ENCODE measurements at regions not wholly inside any gene's neighbourhood (a gene's known extent, or its start where the extent isn't known, plus 50 kb on each side); places are given as distances from the start of the nearest gene placed in this dataset.
A peak's percentile ranks its signal among the peaks of the same experiment; 100 is the strongest.
"Not testable (repeated sequence)": the region's sequence is repeated elsewhere in the genome, so short reads cannot be mapped to it uniquely, and the experiment has no call there.

DNA sequence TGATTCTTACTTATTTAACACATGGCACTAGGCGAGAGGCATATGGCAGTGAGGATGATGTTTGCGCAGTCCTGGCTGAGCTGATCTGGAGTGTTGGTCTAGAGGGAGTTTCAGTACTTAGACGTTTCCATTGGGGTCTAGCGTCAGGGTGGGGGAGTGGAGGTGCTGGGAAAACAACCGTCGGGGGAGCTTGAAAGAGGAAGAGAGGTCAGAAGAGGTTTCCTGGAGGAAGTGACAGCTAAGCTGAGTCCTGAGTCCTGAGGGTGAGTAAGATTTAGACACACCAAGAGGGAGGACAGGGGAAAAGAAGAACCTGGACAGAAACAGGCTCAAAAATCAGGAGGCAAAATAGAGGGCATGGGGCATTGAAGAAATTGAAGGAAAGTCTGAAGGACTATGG, 81.4 kb downstream of the ALOX5AP start:
- DNase-seq (ENCODE audit: low read depth) = no peak

DNA sequence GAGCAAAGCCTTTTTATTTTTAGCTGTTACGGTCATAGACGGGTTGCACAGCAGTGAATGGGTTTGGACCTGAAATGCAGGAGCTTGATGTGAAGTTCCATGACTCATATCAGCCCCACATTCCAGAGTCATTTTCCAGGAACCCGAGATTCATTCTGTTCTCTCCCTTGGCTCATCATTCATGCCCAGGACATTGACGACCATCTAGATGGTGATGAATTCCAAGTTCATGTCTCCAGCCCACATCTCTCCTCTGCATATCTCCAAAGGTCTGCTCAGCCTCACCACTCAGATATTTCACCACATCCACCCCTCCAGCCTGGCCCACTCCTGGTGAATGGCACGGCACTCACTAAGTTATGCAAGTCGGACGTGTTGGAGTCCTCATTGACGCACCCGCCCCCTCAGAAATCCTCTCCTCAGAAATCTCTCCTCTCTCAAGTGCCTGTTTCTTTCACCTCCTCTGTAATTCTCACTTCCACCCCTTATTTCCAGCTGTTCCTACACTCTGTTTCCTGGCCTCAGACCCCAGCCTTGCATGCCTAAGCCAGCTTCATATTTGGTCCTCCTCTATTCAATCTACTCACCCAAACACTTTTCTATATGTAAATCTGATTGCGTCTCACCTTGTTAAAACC, 83.1 kb downstream of the ALOX5AP start:
- peak; percentile 95 for DNase-seq (ENCODE audit: low read depth)

DNA sequence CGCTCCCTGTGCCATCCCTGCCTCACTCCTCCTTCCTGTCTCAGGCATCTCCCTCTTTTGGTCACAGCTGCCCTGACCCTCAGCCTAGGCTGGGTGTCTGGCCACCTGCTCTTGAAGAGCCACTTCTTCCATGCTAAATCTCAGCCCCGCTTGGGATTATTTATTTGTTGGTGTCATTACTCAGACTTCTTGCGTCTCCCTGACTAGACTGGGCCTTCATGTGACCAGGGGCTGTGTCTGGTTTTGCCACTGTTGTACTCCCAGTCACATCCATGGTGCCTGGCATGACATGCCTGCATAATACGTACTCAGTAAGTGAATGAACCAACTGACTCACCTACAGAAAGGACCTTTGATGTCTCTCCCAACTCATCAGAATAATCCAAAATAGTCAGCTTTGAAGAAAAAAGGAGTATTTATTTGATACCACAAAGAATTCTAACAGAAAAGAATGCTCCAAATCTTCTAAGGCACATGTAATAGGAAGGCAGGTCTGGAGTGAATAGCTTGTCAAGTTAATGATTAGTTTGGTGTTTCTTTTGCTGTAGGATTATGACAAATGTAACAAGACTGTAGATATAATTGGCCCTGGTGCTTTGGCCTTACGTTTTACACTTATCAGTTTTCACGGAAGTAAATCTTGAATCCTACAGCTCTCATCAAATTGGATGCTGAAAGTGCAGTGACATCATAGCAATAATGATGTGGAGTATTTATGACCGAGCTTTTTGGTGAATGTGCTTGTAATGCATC, 84.0 kb downstream of the ALOX5AP start:
- DNase-seq (ENCODE audit: low read depth) = no peak

DNA sequence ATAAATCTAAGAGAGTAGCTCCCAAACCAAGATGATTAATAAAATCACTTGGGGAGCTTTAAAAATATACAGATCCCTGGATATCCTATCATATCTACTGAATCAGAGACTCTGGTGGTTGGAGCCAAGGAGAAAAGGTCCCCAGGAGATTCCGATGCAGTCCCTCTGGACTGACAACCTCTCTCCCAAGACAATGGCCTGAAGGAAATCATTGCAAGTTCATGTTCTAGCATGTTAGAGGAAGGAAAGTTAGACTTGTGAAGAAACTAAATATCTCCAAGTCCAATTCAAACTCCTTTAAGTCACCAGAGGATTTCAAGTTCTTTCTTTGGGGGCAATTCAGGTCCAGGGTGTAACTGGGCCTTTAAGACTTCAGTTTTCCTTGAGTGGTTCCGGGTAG, 84.7 kb upstream of the MEDAG start:
- no peak for DNase-seq (ENCODE audit: low read depth)

DNA sequence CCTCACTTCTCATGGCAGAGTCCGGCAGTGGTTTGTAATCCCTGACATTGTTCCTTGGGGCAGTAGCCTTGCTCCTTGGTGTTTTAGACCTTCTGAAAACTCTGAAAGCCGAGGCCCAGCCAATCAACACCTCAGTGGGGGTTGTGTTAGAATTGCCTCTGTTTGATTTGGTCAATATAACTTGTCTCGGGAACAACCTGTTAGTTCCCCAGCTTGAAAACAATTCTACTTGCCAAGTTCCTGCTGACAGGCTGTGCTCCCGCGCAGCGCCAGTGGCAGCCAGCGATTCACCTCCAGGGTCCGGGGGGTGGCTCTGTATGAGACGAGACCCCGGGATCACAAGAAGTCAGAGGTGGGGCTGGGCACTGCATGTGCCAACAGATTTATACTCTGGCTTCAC, 81.4 kb upstream of the MEDAG start:
- no peak for DNase-seq (ENCODE audit: low read depth)

DNA sequence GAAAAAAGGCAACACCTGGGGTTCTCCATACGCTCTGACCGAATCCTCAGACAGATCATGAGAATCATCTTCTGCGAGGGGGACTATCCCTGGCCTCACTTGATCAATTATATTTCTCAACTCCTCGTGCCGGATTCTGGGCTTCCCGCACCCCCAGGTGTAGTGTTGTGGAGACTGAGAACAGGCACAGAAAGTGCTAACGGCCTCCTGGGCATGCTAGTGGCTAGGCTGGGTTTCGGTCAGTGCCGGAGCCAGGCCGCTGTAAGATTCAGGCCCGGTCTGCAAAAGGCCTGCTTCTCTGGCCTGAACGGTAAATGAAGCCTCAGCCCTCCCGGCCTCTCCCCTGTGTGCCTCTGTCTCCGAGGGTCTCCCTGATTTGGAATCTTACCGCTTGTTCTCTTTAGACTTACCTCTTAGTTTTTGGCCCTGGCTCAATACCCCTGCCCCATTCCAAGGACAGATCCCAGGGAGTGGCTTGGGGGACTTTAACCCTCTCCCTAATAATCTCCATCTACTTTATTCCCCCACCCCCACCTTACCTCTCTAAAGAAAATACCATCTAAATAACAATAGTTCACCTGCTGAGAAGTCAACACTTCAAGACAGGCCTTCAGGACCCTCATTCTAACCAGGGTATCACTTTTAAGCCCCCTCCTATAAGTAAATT, 79.0 kb upstream of the MEDAG start:
- no peak for DNase-seq (ENCODE audit: low read depth)

DNA sequence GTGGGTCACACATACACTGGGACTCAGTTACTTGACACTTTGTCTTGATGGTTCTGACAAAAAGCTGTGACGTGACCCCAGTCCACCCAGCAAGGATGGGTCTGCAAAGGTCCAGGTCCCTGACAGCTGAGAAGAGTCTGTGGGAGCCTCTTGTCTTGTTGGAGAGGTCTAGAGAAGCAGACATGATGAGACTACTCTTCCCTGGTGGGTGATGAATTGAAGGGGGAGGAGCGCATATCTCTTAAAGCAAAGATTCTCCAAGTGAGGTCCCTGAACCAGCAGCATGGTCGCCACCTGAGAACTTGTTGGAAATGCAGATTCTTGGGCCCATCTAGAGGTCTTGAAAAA, 78.5 kb upstream of the MEDAG start:
- DNase-seq (ENCODE audit: low read depth) = no peak

DNA sequence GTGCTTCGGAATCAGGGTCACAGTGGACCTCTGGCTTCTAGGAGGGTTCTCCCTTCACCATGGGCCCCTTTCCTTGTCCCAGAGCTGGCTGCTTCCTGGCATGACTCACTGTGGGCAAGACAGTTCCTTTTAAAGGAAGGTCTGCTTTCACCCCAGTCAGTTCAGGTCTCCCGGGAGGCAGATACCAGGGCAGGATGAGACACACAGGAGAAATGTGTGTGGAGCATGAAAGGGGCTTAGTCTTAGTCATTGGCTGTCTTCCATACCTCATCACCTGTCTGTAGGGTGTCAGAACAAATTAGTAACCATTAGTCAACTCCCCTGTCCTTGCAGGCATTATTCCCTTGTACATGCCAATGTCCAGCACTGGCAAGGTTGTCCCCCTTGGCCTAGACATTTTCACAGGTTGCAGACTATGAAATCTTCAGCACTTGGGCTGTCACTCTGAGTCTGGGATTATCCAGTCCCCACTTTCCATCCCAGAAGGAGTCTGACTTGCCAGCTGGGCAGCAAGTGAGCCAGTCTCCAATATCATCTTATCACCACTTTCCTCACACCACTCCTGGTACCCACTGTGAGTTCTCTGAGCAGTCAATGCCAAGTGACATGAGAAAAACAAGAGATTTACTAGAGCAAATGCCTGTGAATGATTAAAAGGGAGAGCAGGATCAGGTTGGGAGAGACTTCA, 76.8 kb upstream of the MEDAG start:
- DNase-seq (ENCODE audit: low read depth) = peak; percentile 85

DNA sequence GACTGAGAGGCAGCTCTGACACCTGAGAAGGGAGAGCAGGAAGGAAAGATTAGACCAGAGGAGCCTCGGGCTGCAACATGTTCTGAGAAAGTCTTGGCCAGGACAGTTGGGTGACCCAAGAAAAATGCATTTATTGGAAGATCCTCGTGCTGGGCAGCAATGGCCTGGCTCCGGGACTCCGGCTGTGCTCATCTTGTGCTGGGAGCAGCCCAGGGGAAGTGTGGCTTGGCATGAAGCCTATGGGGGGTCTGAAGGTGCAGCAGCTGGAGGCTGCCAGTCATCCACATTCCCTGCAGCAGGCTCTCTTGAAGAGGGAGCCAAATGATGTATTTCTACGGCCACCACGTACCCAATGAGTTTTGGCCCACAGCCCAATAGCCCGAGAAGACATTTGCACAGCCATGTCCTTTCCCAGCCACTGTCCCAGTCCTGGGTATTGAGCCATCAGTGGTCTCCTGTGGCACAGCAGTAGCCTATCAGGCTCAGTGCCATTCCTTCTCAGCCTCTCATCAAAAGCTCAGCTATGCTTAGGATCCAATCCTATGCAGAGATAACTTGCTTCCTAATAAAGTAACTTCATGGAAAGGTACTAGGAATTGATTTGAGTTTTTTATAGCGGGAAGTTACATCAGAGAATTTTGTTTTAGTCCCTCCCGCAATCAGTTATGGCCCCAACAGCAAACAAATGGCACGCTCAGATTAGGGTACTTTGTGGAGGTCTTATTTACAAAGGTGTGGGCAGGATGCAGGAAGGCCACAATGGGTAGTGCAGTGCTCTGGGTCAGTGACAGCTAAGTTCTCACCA, 76.0 kb upstream of the MEDAG start:
- DNase-seq (ENCODE audit: low read depth) = peak; percentile 34

DNA sequence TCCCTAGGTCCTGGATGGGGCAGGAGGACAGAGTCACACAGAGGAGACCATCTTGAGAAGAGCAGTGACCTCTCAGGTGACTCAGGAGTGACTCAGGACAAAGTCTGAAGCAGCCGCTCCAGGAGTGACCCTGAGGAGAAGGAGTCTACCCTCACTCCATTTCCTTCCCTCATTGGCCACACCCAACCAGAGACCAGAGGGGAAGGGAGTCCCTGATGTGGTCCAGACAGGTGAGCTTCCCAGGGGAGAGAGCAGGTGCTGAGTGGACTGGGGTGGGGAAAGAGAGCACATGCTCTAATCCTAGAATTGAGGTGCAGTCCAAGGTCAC, 75.5 kb upstream of the MEDAG start:
- DNase-seq (ENCODE audit: low read depth) = no peak

DNA sequence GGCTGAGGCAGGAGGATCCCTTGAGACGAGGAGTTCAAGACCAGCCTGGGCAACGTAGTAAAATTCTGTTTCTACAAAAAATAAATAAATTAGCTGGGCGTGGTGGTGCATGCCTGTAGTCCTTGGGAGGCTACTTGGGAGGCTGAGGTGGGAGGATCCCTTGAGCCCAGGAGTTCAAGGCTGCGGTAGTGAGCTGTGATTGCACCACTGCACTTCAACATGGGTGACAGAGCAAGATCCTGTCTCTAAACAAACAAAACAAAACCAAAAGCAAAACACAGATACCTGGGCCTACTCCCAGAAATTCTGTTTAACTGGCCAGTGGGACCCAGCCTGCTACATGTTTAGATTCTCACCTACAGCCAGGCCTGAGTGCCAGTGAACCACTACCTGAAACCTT, 74.6 kb upstream of the MEDAG start:
- DNase-seq (ENCODE audit: low read depth) = no peak

DNA sequence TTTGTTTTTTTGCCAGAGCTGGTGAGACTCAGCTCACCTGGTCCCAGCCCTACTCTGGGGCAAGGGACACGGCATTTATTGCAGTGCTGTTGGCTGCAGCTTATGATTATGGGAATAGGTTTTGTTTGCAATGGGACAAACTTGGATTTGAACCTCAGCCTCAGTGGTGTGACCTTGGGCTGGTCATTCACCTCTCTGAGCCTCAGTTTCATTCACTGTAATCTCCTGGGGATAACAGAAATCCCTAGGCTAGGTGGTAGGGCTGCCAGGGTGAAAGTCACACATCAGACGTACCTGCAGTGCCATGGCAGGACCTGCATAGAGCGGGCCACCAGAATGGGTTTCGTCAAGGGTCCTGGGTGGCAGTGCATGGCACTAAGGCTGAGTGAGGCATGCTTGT, 73.7 kb upstream of the MEDAG start:
- DNase-seq (ENCODE audit: low read depth) = no peak

DNA sequence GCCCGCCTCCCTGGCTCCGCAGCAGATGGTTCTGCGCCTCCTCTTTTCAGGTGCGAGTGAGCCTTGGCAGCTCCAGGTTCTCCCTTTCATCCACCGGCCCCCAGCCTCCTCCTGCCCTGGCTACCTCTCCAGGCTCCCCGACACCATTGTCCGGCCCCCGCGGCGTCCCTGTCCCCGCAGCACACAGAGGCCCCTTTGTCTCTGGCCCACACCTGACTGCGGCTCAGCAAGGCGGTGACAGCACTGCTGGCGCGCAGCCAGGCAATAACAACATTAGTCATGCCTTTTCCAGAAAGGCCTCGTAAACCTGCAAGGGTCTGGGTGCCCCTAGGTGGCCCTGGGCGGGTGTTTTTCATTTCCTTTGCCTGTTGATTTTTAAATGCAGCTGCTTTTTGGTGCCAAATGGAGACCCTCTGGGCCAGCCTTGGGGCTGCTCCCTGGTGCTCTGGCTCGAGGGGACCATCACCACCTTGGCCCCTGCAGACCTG, 73.2 kb upstream of the MEDAG start:
- peak; percentile 52 for DNase-seq (ENCODE audit: low read depth)

DNA sequence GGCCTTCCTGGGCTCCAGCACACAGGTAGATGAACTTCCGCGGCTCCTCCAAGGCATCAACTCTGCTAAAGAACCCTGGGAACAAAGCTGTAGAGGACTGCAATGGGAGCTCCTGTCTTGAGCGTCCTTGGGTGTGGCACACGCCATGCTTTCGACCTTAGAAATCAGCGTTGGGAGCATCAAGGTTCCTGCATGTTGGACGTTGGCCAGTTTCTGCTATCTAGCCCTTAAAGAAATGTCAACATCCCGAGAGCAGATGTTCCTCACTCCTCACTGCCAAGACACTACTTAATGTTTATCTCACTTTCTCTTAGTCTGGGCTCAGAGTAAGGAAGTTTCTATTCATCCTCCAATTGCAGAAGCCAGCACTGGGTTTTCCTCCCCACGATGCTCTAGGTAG, 70.6 kb upstream of the MEDAG start:
- peak; percentile 38 for DNase-seq (ENCODE audit: low read depth)

DNA sequence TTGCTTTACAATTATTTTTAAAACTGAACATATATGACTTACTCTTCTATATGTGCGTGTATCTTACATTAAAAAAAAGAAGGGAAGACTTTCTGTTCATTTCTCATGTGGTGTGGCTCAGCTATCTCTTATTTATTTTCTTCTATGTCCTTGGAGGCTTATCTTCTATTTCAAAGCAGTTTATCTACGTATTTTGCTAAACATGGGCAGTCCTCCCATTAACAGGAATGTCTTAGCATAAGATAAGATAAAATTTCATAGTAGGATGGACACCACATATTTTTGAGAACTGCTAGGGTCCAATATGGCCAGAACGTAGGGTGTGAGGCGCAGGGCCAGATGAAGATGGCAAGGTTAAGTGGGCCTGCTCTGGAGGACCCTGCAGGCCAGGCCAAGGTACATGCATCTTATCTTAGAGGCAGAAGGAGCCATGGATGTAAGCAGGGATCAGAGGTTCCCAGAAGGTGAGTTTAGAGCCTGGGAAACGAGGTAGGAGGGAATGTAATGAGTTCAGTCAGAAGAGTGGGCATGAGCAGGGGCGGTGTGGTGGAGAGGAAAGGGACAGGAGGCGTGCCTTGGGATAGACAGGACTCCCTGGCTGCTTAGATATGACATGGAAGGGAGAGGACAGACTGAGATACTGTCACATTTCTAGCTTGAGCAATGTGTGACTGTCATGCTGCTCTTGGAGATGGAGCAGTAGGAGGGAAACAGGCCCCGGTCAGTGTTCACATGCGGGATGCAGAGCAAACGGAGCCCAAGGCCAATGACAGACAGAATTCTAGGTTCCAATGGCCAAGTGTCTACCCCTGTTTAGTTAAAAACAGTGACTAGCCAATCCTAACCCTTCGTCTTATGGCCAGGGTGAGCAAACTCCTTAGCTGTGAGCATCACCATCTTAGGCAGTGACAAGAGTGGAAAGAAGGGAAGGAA, 68.6 kb upstream of the MEDAG start:
- no peak for DNase-seq (ENCODE audit: low read depth)

DNA sequence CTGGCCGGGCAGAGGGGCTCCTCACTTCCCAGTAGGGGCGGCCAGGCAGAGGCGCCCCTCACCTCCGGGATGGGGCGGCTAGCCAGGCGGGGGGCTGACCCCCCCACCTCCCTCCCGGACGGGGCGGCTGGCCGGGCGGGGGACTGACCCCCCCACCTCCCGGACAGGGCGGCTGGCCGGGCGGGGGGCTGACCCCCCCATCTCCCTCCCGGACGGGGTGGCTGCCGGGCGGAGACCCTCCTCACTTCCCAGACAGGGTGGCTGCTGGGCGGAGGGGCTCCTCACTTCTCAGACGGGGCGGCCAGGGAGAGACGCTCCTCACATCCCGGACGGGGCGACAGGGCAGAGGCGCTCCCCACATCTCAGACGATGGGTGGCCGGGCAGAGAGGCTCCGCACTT, 66.4 kb upstream of the MEDAG start:
- not testable (repeated sequence) for DNase-seq (ENCODE audit: low read depth)

DNA sequence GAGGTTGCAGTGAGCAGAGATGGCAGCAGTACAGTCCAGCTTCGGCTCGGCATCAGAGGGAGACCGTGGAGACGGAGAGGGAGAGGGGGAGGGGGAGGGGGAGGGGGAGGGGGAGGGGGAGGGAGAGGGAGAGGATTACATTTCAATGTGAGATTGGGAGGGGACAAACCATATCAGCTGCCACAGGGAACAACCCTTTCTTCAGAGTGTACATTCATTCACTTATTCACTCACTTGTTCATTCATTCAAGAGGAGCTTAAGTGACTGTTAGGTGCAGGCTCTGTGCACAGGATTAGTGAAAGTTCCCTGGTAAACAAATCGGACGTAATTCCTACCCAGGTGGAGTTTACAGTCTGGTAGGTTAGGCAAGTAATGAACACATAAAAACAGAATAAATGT, 65.6 kb upstream of the MEDAG start:
- DNase-seq (ENCODE audit: low read depth) = no peak

DNA sequence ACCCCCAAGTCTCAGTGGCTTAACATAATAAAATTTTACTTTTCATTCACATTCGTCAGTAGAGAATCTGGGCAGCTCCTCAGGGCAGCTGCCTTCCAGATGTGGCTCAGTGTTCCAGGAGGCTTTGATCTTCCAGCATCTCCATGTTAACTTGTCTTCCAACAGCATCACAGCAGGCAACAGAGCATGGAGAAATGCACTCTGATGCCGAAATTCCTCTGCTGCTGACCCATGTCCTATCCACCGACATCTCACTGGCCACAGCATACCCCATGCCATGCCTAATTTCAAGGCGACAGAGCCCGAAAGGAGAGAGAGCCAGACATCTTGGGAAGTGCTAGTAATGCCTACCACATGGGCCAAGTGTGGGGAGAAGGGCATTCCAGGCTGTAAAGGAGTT, 64.9 kb upstream of the MEDAG start:
- peak; percentile 25 for DNase-seq (ENCODE audit: low read depth)

DNA sequence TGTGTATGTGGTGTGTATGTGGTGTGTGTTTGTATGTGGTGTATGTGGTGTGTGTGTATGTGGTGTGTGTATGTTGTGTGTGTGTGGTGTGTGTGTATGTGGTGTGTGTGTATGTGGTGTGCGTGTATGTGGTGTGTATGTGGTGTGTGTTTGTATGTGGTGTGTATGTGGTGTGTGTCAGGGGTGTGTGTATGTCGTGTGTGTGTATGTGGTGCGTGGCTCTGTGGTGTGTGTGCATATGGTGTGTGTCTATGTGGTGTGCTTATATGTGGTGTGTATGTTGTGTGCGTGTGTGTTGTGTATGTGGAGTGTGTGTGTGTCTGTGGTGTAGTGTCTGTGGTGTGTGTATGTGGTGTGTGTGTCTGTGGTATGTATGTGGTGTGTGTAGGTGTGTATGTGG, 62.5 kb upstream of the MEDAG start:
- DNase-seq (ENCODE audit: low read depth) = no peak

DNA sequence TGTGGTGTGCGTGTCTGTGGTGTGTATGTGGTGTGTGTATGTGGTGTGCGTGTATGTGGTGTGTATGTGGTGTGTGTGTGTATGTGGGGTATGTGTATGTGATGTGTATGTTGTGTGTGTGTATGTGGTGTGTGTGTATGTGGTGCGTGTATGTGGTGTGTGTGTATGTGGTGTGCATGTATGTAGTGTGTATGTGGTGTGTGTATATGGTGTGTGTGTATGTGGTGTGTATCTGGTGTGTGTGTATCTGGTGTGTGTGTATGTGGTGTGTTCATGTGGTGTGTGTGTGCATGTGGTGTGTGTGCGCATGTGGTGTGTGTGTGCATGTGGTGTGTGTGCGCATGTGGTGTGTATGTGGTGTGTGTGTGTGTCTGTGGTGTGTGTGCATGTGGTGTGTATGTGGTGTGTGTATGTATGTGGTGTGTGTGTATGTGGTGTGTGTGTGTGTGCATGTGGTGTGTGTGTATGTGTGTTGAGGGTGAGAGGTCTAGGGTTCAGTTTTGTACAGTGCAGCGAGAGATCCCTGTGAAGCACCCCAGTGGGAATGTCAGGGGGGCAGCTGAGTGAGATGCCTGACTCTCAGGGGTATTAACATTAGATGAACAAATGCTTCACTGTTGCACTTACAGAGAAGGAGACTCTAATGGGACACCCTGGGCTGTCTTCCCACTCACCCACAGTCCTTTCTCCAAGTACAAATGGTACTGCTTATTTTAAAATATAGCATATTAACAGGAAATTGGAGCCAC, 61.3 kb upstream of the MEDAG start:
- no peak for DNase-seq (ENCODE audit: low read depth)
